ENCODE measurements at regions not wholly inside any gene's neighbourhood (a gene's known extent, or its start where the extent isn't known, plus 50 kb on each side); places are given as distances from the start of the nearest gene placed in this dataset.

DNA sequence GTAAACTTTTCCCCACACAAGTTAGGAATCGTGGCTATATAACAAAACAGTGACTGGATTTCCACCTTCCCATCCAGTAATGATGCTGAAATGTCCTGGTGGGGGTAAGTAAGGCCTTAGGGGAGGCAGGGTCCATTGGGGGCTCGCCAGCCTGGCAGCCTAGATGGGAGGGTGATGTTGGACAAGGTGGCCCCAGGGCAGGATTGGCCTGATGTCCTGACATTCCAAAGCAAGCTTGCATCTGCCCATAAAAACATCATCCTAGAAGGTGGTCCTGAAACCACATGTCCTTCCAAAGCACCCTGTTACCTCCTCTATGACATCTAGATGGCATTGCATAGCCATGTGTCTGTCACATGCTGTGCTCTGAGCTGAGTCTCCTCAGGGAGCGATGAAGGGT is 54.1 kb upstream of the RAB6C start:
- Histone ChIP-seq H3K27ac (ENCODE audit: low read depth in 2 of 2, low read length in 1 of 2) (no peak overlapping the region), H2AFZ (ENCODE audit: low read depth) (no peak overlapping the region), H3K9me3 (no peaks in the 10 kb centered on the region), H3K4me2 (no peak overlapping the region), H3K4me1 (ENCODE audit: control insufficient read depth in 1 of 2, insufficient read depth in 2 of 2, low read depth in 1 of 2, low read length in 1 of 2) (peaks cover 0 to 28% of the 10 kb centered on the region in 2 experiments; a peak in 1 of 4 replicates), H4K20me1 (ENCODE audit: insufficient read depth) (no peaks in the 10 kb centered on the region), H3K27me3 (ENCODE audit: insufficient read depth) (no peaks in the 10 kb centered on the region), H3F3A (replicated peaks; ENCODE audit: insufficient read depth) (no peaks in the 10 kb centered on the region), H3K9ac (no peak overlapping the region), H3K36me3 (replicated peaks in 1 of 2; ENCODE audit: control insufficient read depth in 1 of 2, insufficient read depth in 2 of 2, low read length in 1 of 2) (no peaks in the 10 kb centered on the region), H3K9me2 (no peaks in the 10 kb centered on the region), H3K4me3 (ENCODE audit: low read depth in 2 of 2, low read length in 1 of 2) (no peak overlapping the region), H3K79me2 (ENCODE audit: insufficient read depth) (no peaks in the 10 kb centered on the region)
- ChIA-PET CTCF (interaction anchor here (1.0 kb wide), 1 partner anchor 75 kb away, joined by 3 read pairs; no protein-coding TSS in a partner anchor), POLR2A (no interaction called here)
- 13% methylated on average over 3 of the region's 3 CpGs for WGBS (ENCODE audit: low lambda C conversion rate)
- DNase-seq = no peak
- no peak for TF ChIP-seq NFIC (IDR thresholded peaks at IDR 0.05; ENCODE audit: borderline replicate concordance)
- no peak for TF ChIP-seq RXRA (IDR thresholded peaks at IDR 0.05; ENCODE audit: borderline replicate concordance, low read depth)
- TF ChIP-seq FOSL2 (IDR thresholded peaks at IDR 0.05; ENCODE audit: borderline replicate concordance, low read depth) = no peak
- no peak for TF ChIP-seq RFX5 (IDR thresholded peaks at IDR 0.05; ENCODE audit: low read length)
- TF ChIP-seq SMC3 (IDR thresholded peaks at IDR 0.05; ENCODE audit: low read depth, low read length) = no peak
- no peak for TF ChIP-seq ELF1 (IDR thresholded peaks at IDR 0.05)
- peak; percentile 42 for TF ChIP-seq RAD21 (IDR thresholded peaks at IDR 0.05; ENCODE audit: low read length)
- no peak for TF ChIP-seq EP300 (IDR thresholded peaks at IDR 0.05; ENCODE audit: borderline replicate concordance in 1 of 2, low read depth in 1 of 2, low read length in 1 of 2)

DNA sequence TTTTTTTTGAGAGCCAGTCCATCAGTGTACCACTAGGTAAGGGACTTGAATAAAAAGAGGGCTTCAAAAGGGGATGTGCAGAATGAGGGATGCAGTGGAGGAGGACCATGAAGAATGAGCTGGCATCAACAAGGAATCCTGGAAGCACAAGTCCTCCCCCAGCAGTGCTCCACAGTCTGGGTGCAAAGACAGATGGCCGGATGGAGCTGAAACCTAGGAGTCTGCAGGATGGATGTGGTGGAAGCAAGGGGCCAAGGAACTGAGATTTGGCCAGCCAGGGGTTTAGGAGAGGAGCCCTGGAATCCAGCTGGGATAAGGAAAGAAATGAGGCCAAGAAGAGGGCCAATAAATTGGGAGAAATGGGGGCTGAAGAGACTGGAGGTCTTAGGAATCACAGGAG is 51.8 kb upstream of the RAB6C start:
- Histone ChIP-seq H3K4me3 (ENCODE audit: low read depth in 2 of 2, low read length in 1 of 2) (no peak overlapping the region), H3K4me2 (no peak overlapping the region), H3K79me2 (ENCODE audit: insufficient read depth) (no peaks in the 10 kb centered on the region), H3K4me1 (ENCODE audit: control insufficient read depth in 1 of 2, insufficient read depth in 2 of 2, low read depth in 1 of 2, low read length in 1 of 2) (peaks cover 0 to 38% of the 10 kb centered on the region in 2 experiments; a peak in 1 of 4 replicates), H3F3A (replicated peaks; ENCODE audit: insufficient read depth) (no peaks in the 10 kb centered on the region), H3K9me3 (no peaks in the 10 kb centered on the region), H4K20me1 (ENCODE audit: insufficient read depth) (no peaks in the 10 kb centered on the region), H3K36me3 (replicated peaks in 1 of 2; ENCODE audit: control insufficient read depth in 1 of 2, insufficient read depth in 2 of 2, low read length in 1 of 2) (no peaks in the 10 kb centered on the region), H2AFZ (ENCODE audit: low read depth) (no peak overlapping the region), H3K27me3 (ENCODE audit: insufficient read depth) (no peaks in the 10 kb centered on the region), H3K9me2 (no peaks in the 10 kb centered on the region), H3K9ac (no peak overlapping the region), H3K27ac (ENCODE audit: low read depth in 2 of 2, low read length in 1 of 2) (no peak overlapping the region)
- 26% methylated on average over 1 of the region's 1 CpG for WGBS (ENCODE audit: low lambda C conversion rate)
- ChIA-PET POLR2A (no interaction called here), CTCF (no interaction called here)
- DNase-seq = no peak
- TF ChIP-seq RAD21 (IDR thresholded peaks at IDR 0.05; ENCODE audit: low read length) = no peak

DNA sequence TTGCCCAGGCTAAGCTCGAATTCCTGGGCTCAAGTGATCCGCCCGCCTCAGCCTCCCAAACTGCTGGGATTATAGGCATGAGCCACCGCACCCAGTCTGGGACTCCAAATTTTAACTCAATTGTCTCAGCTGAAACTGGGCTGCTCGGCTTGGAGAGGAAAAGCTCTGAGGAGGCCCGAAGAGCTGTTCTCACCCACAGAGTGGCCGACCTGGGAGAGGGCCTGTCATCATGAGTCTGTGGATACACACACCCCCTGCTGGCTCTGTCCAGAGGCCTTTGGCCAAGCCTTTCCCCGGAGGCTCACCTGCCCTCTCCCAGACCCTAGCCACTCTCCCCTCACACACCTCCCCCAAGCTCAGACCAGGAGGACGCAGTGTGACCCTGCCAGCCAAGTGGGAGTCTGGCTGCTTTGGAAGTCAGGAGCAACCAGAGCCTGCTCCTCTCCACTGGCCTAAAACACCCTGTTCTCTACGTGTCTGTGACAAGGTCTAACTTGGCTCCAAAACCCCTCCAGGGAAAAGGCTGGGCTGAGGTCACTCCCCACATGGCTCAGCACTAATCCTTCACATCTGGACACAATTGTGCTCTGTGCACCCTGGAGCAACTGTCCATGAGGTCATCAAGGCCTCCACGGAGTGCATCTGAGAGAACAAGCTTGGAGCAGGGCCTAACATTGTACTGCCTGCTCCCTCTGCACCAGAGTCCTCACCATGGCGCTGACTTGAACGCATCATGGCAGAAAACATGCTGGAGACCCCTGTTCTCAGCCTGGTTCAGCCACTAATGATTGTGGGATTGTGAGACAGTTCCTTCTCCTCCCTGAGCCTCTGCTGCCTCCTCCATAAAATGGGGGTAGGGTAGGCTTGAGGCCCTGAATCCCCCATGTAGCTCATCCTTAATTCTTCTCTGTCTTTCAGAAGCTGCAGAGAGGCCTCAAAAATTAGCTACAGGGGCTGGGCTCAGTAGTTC is 49.9 kb upstream of the RAB6C start:
- H4K20me1 ChIP-seq (ENCODE audit: insufficient read depth) = no peaks in the 10 kb centered on the region
- CTCF ChIA-PET = interaction anchor here (0.8 to 1.3 kb wide), 4 partner anchors 9 to 407 kb away, joined by 3 to 4 read pairs (median 4); no protein-coding TSS in a partner anchor
- TF ChIP-seq CHD2 (IDR thresholded peaks at IDR 0.05; ENCODE audit: low read length, partially characterized antibody) = peak; percentile 89
- 0 out of 2 replicates have a peak, but pooled peaks have one; percentile 18 for TF ChIP-seq POLR2AphosphoS5 (IDR thresholded peaks at IDR 0.05; ENCODE audit: low read depth, low read length)
- peak; percentile 80; the same call in 1 of the 2 replicates for TF ChIP-seq FOXJ3 (CRISPR knock-in tag; IDR thresholded peaks at IDR 0.05)
- TF ChIP-seq GATA2 (CRISPR knock-in tag; IDR thresholded peaks at IDR 0.05) = peak; percentile 55
- peak; percentile 85 for TF ChIP-seq RCOR1 (IDR thresholded peaks at IDR 0.05; ENCODE audit: low read length)
- TF ChIP-seq, protein P1, sequence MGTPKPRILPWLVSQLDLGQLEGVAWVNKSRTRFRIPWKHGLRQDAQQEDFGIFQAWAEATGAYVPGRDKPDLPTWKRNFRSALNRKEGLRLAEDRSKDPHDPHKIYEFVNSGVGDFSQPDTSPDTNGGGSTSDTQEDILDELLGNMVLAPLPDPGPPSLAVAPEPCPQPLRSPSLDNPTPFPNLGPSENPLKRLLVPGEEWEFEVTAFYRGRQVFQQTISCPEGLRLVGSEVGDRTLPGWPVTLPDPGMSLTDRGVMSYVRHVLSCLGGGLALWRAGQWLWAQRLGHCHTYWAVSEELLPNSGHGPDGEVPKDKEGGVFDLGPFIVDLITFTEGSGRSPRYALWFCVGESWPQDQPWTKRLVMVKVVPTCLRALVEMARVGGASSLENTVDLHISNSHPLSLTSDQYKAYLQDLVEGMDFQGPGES (IDR thresholded peaks at IDR 0.05; ENCODE audit: low read depth, low read length) = no peak
- TF ChIP-seq EP300 (IDR thresholded peaks at IDR 0.05; ENCODE audit: borderline replicate concordance in 1 of 2, low read depth in 1 of 2, low read length in 1 of 2) = peak in 1 of 2 experiments; percentile 92; a peak in 2 of 4 replicates
- no peak for TF ChIP-seq NRF1 (IDR thresholded peaks at IDR 0.05; ENCODE audit: low read depth, low read length)
- TF ChIP-seq, protein P2, sequence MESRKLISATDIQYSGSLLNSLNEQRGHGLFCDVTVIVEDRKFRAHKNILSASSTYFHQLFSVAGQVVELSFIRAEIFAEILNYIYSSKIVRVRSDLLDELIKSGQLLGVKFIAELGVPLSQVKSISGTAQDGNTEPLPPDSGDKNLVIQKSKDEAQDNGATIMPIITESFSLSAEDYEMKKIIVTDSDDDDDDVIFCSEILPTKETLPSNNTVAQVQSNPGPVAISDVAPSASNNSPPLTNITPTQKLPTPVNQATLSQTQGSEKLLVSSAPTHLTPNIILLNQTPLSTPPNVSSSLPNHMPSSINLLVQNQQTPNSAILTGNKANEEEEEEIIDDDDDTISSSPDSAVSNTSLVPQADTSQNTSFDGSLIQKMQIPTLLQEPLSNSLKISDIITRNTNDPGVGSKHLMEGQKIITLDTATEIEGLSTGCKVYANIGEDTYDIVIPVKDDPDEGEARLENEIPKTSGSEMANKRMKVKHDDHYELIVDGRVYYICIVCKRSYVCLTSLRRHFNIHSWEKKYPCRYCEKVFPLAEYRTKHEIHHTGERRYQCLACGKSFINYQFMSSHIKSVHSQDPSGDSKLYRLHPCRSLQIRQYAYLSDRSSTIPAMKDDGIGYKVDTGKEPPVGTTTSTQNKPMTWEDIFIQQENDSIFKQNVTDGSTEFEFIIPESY (IDR thresholded peaks at IDR 0.05; ENCODE audit: borderline replicate concordance, low read depth) = no peak
- 0 out of 2 replicates have a peak, but pooled peaks have one; percentile 52 for TF ChIP-seq MXI1 (IDR thresholded peaks at IDR 0.05; ENCODE audit: low read depth, low read length)
- no peak for TF ChIP-seq SIN3A (IDR thresholded peaks at IDR 0.05; ENCODE audit: borderline replicate concordance, low read depth, low read length)
- H3K79me2 ChIP-seq (ENCODE audit: insufficient read depth) = no peaks in the 10 kb centered on the region
- H3K4me1 ChIP-seq (ENCODE audit: control insufficient read depth in 1 of 2, insufficient read depth in 2 of 2, low read depth in 1 of 2, low read length in 1 of 2) = peaks cover 0 to 37% of the 10 kb centered on the region in 2 experiments; a peak in 1 of 4 replicates
- H3K4me3 ChIP-seq (ENCODE audit: low read depth in 2 of 2, low read length in 1 of 2) = no peak overlapping the region
- H3K9me3 ChIP-seq = no peaks in the 10 kb centered on the region
- H3K27ac ChIP-seq (ENCODE audit: low read depth in 2 of 2, low read length in 1 of 2) = peak overlapping the region in 1 of 2 experiments; percentile 89; a peak in 2 of 4 replicates
- H3K27me3 ChIP-seq (ENCODE audit: insufficient read depth) = no peaks in the 10 kb centered on the region
- H3F3A ChIP-seq (replicated peaks; ENCODE audit: insufficient read depth) = no peaks in the 10 kb centered on the region
- no peak overlapping the region for H3K9ac ChIP-seq
- no peaks in the 10 kb centered on the region for H3K9me2 ChIP-seq
- peak; percentile 79 for DNase-seq
- no peak overlapping the region for H2AFZ ChIP-seq (ENCODE audit: low read depth)
- 59% methylated on average over 7 of the region's 13 CpGs for WGBS (ENCODE audit: low lambda C conversion rate)
- no peaks in the 10 kb centered on the region for H3K36me3 ChIP-seq (replicated peaks in 1 of 2; ENCODE audit: control insufficient read depth in 1 of 2, insufficient read depth in 2 of 2, low read length in 1 of 2)
- POLR2A ChIA-PET = interaction anchor here (0.6 to 2.3 kb wide), 6 partner anchors 48 to 413 kb away, joined by 3 to 12 read pairs (median 4); partner anchors contain the start of genes IMP4, MZT2B and SMPD4
- H3K4me2 ChIP-seq = no peak overlapping the region

All from SK-N-SH (cell line).